K562 (cell line): ENCODE measurements at regions not wholly inside any gene's neighbourhood (a gene's known extent, or its start where the extent isn't known, plus 50 kb on each side); places are given as distances from the start of the nearest gene placed in this dataset.

Experiments
- ATAC-seq: fragments of 200-7000 bp; cut with Tn5 transposase; 3 replicates; pipeline ENCODE4 v1.9.1; 2020; ENCODE audit warnings: moderate library complexity
- BruUV-seq: library from RNA; stranded (reverse); fragments of 400-500 nt; replicated peaks from 2 replicates; lab custom pipeline; 2021; lab: Mats Ljungman, UMichigan
- CTCF ChIA-PET: fragments of 300-600 bp; formaldehyde crosslinking; extraction: SDS; loops from one replicate; lab custom pipeline; 2021; ENCODE audit warnings: low intra/inter-chr PET ratio; lab: Yijun Ruan, JAX
- POLR2A ChIA-PET: fragments of 300-600, 350-650 bp; sonication (Branson Sonifier 250); formaldehyde crosslinking; extraction: SDS; loops from one replicate; lab custom pipeline; 2021; ENCODE audit warnings: antibody characterized with exemption, inconsistent platforms; lab: Yijun Ruan, JAX
- DNase-seq, 4 experiments: peaks; one replicate each; pipeline versions ENCODE4 v3.0.0 to v3.0.0-alpha.2; 2011 to 2018; ENCODE audit warnings: low spot score in 3 of 4, mixed read lengths in 3 of 4; ENCODE audit errors: extremely low read depth in 1 of 4
- FAIRE-seq: peaks from 2 replicates; lab custom pipeline; 2011; peaks lifted over from hg19 to GRCh38; lab: Jason Lieb, UNC
- H2AFZ ChIP-seq: 2 replicates; pipeline ENCODE4 v1.6.0; 2011; ENCODE audit warnings: low read depth, low read length, control low read depth, inconsistent platforms
- H3K27ac ChIP-seq: fragments of 200-600 bp; 3 replicates; pipeline ENCODE4 v1.8.0; 2011; ENCODE audit warnings: low read depth, mild to moderate bottlenecking, control low read depth, inconsistent platforms, low read length, moderate library complexity, mixed read lengths; ENCODE audit errors: extremely low read depth
- H3K27me3 ChIP-seq, 2 experiments: fragments of 300-600 bp in 1 of 2; 2 replicates in 1 of 2; 3 replicates in 1 of 2; pipeline versions ENCODE4 v1.6.0 to v1.8.0; 2011; ENCODE audit warnings: inconsistent platforms in 2 of 2, low read length in 2 of 2, mild to moderate bottlenecking in 1 of 2, mixed read lengths in 1 of 2, moderate library complexity in 1 of 2; ENCODE audit not compliant: control insufficient read depth in 2 of 2, insufficient read depth in 2 of 2
- H3K36me3 ChIP-seq: fragments of 300-600 bp; 3 replicates; pipeline ENCODE4 v1.8.0; 2011; ENCODE audit warnings: mild to moderate bottlenecking, low read length, inconsistent platforms; ENCODE audit not compliant: control insufficient read depth, insufficient read depth
- H3K4me1 ChIP-seq, 2 experiments: fragments of 200-600 bp in 1 of 2; replicated peaks in 1 of 2; 2 replicates in 1 of 2; 3 replicates in 1 of 2; pipeline versions ENCODE4 v1.5.1 to v1.8.0; 2011; ENCODE audit warnings: inconsistent platforms in 2 of 2, low read length in 2 of 2, mild to moderate bottlenecking in 1 of 2, mixed read lengths in 1 of 2, moderate library complexity in 1 of 2; ENCODE audit not compliant: control insufficient read depth in 2 of 2, insufficient read depth in 2 of 2
- H3K4me2 ChIP-seq: 2 replicates; pipeline ENCODE4 v1.6.1; 2011; ENCODE audit warnings: low read length, control low read depth, inconsistent platforms, mixed read lengths; ENCODE audit not compliant: insufficient read depth
- H3K4me3 ChIP-seq: fragments of 200-600 bp; sonication (generic), shearing (Covaris generic); 2 replicates; pipeline ENCODE4 v1.5.1; 2016; ENCODE audit warnings: control low read depth, inconsistent platforms
- H3K79me2 ChIP-seq: fragments of 200-600 bp; 3 replicates; pipeline ENCODE4 v1.8.0; 2011; ENCODE audit warnings: low read length, inconsistent platforms; ENCODE audit not compliant: control insufficient read depth, insufficient read depth
- H3K9ac ChIP-seq, 2 experiments: 2 replicates each; pipeline versions ENCODE4 v1.6.0 to v1.6.1; 2011; ENCODE audit warnings: low read depth in 2 of 2, low read length in 2 of 2, control low read depth in 1 of 2, inconsistent platforms in 1 of 2, mild to moderate bottlenecking in 1 of 2, mixed read lengths in 1 of 2; ENCODE audit not compliant: insufficient read depth in 1 of 2
- H3K9me1 ChIP-seq: one replicate; pipeline ENCODE4 v1.6.0; 2011; ENCODE audit warnings: inconsistent platforms, mild to moderate bottlenecking, low read length, moderate library complexity; ENCODE audit not compliant: control insufficient read depth, insufficient read depth
- H3K9me3 ChIP-seq: replicated peaks from 2 replicates; pipeline ENCODE4 v1.5.1; 2011; ENCODE audit warnings: low read depth, low read length, inconsistent platforms; ENCODE audit not compliant: control insufficient read depth, insufficient read depth
- H4K20me1 ChIP-seq: replicated peaks from 2 replicates; pipeline ENCODE4 v1.6.1; 2011; ENCODE audit warnings: low read length, inconsistent platforms, mixed read lengths; ENCODE audit not compliant: control insufficient read depth, insufficient read depth
- E2F4 ChIP-seq: sonication (generic); formaldehyde crosslinking; IDR thresholded peaks from 2 replicates; pipeline ENCODE4 v1.8.0; 2022; ENCODE audit warnings: mild to moderate bottlenecking, low read depth, missing genetic modification reagents
- HINFP ChIP-seq: fragments of 450-650 bp; conservative IDR thresholded peaks from 2 replicates; pipeline ENCODE4 v1.6.1; 2016; ENCODE audit warnings: missing genetic modification characterization, low read depth, mild to moderate bottlenecking, control low read depth, missing compliant biosample characterization
- HMG20A ChIP-seq: fragments of 450-650 bp; formaldehyde crosslinking; conservative IDR thresholded peaks from 2 replicates; pipeline ENCODE4 v1.4.0; 2020; ENCODE audit warnings: mild to moderate bottlenecking, mixed read lengths
- IRF2 ChIP-seq: sonication (generic); formaldehyde crosslinking; IDR thresholded peaks from 2 replicates; pipeline ENCODE4 v1.8.1; 2022; ENCODE audit warnings: mild to moderate bottlenecking, missing genetic modification reagents
- PHF20 ChIP-seq: fragments of 450-650 bp; IDR thresholded peaks from 2 replicates; pipeline ENCODE4 v1.6.1; 2018; ENCODE audit not compliant: partially characterized antibody
- RAD21 ChIP-seq, 2 experiments: fragments of 250-450 bp in 1 of 2; fragments of 450-650 bp in 1 of 2; sonication (Bioruptor Pico) in 1 of 2; formaldehyde crosslinking in 1 of 2; IDR thresholded peaks in 1 of 2; conservative IDR thresholded peaks in 1 of 2; 2 replicates each; pipeline versions ENCODE4 v1.4.0 to v1.8.0; 2020 to 2022; ENCODE audit warnings: mild to moderate bottlenecking in 2 of 2, moderate library complexity in 1 of 2
- STAT5A ChIP-seq: IDR thresholded peaks from 2 replicates; pipeline ENCODE4 v1.6.1; 2012; ENCODE audit warnings: low read length, inconsistent platforms, borderline replicate concordance
- TFAM ChIP-seq: fragments of 250-450 bp; sonication (Bioruptor Pico); conservative IDR thresholded peaks from 2 replicates; pipeline ENCODE4 v1.5.0; 2021; ENCODE audit warnings: mild to moderate bottlenecking, moderate library complexity
- TRIM25 ChIP-seq: fragments of 450-650 bp; IDR thresholded peaks from 2 replicates; pipeline ENCODE4 v1.7.0; 2016; ENCODE audit warnings: borderline replicate concordance
- TSC22D4 ChIP-seq: fragments of 450-650 bp; IDR thresholded peaks from 2 replicates; pipeline ENCODE4 v1.6.1; 2016; ENCODE audit warnings: missing genetic modification characterization, missing biosample characterization, control low read depth
- ZNF324 ChIP-seq: fragments of 250-450 bp; sonication (Bioruptor Pico); IDR thresholded peaks from 2 replicates; pipeline ENCODE4 v1.4.0; 2020; ENCODE audit warnings: mild to moderate bottlenecking
- ZNF780A ChIP-seq: fragments of 250-450 bp; sonication (Bioruptor Pico); IDR thresholded peaks from 2 replicates; pipeline ENCODE4 v1.5.0; 2021; ENCODE audit warnings: mild to moderate bottlenecking
- WGBS: fragments of 100-300 bp; shearing (Covaris generic); methylation state at CpG from one replicate; pipeline ENCODE4 v1.1.6; 2016; ENCODE audit warnings: low coverage, mixed read lengths; ENCODE audit not compliant: insufficient coverage; ENCODE audit errors: missing lambda C conversion rate; 5-methylcytosine and 5-hydroxymethylcytosine counted together
- in situ Hi-C: fragments of 300-500 bp; cut with MboI; formaldehyde crosslinking; loops from 4 replicates; pipeline ENCODE4 v1.15.0; 2018; ENCODE audit warnings: inconsistent platforms, mixed read lengths
- intact Hi-C: fragments of 100-400 bp; cut with micrococcal nuclease; formaldehyde crosslinking; loops from 2 replicates; pipeline ENCODE4 v1.14.2; 2022

- ATAC-seq (no peak), DNase-seq (no peak), FAIRE-seq (no peak)
- Histone ChIP-seq H2AFZ (no peak overlapping the region), H3K4me2 (no peak overlapping the region), H3K4me3 (no peak overlapping the region), H3K27me3 (no peaks in the 10 kb centered on the region), H3K36me3 (no peaks in the 10 kb centered on the region), H3K9me1 (no peaks in the 10 kb centered on the region), H3K79me2 (no peaks in the 10 kb centered on the region), H3K4me1 (no peaks in the 10 kb centered on the region), H4K20me1 (no peaks in the 10 kb centered on the region), H3K9ac (no peak overlapping the region), H3K27ac (no peak overlapping the region)
- WGBS = 3% methylated on average over 4 of the region's 4 CpGs
- intact Hi-C loops (no loop called here), in situ Hi-C loops (no loop called here)
- POLR2A ChIA-PET = no interaction called here
- no TSS peak for BruUV-seq
- CTCF ChIA-PET = no interaction called here
- no peak for TF ChIP-seq ZNF324
- no peak for TF ChIP-seq E2F4 (CRISPR knock-in tag)
- TF ChIP-seq STAT5A = no peak
- TF ChIP-seq TSC22D4 = no peak
- no peak for TF ChIP-seq ZNF780A (CRISPR knock-in tag)
- no peak for TF ChIP-seq RAD21 (CRISPR knock-in tag; conservative IDR thresholded peaks at IDR 0.05 in 1 of 2, IDR thresholded peaks at IDR 0.05 in 1 of 2)
- TF ChIP-seq IRF2 (CRISPR knock-in tag) = no peak
- no peak for TF ChIP-seq HINFP
- no peak for TF ChIP-seq PHF20
- no peak for TF ChIP-seq TRIM25
- no peak for TF ChIP-seq HMG20A (CRISPR knock-in tag)
- no peak for TF ChIP-seq TFAM
- TF ChIP-seq, all 486 proteins: peak for 0
- no peaks in the 10 kb centered on the region for H3K9me3 ChIP-seq
Measured at GRCh38 chr10:65341323-65341925, 1584.4 kb upstream of the LRRTM3 start.
